ENCODE measurements at regions not wholly inside any gene's neighbourhood (a gene's known extent, or its start where the extent isn't known, plus 50 kb on each side); places are given as distances from the start of the nearest gene placed in this dataset.

- no peak for DNase-seq (ENCODE audit: low read depth in 2 of 2)
Measured at GRCh38 chr14:97513891-97514290, 716.7 kb downstream of the VRK1 start.

GRCh38 chr14:97517566-97518234 is 720.5 kb downstream of the VRK1 start:
- no peak for DNase-seq (ENCODE audit: low read depth in 2 of 2)

- DNase-seq (ENCODE audit: low read depth in 2 of 2), result no peak
Measured at GRCh38 chr14:97523936-97524335, 726.8 kb downstream of the VRK1 start.

- DNase-seq (ENCODE audit: low read depth in 2 of 2), result no peak
Measured at GRCh38 chr14:97524589-97525319, 727.6 kb downstream of the VRK1 start.

- no peak for DNase-seq (ENCODE audit: low read depth in 2 of 2)
Measured at GRCh38 chr14:97527993-97528392, 730.8 kb downstream of the VRK1 start.

GRCh38 chr14:97532052-97532451 is 734.9 kb downstream of the VRK1 start:
- DNase-seq (ENCODE audit: low read depth in 2 of 2), result no peak

GRCh38 chr14:97536421-97536820 is 739.2 kb downstream of the VRK1 start:
- no peak for DNase-seq (ENCODE audit: low read depth in 2 of 2)

- no peak for DNase-seq (ENCODE audit: low read depth in 2 of 2)
Measured at GRCh38 chr14:97538749-97539410, 741.7 kb downstream of the VRK1 start.

- no peak for DNase-seq (ENCODE audit: low read depth in 2 of 2)
Measured at GRCh38 chr14:97539411-97539795, 742.2 kb downstream of the VRK1 start.

GRCh38 chr14:97539884-97540283 is 742.7 kb downstream of the VRK1 start:
- no peak for DNase-seq (ENCODE audit: low read depth in 2 of 2)

- DNase-seq (ENCODE audit: low read depth in 2 of 2), result no peak
Measured at GRCh38 chr14:97543221-97543620, 746.0 kb downstream of the VRK1 start.

- no peak for DNase-seq (ENCODE audit: low read depth in 2 of 2)
Measured at GRCh38 chr14:97543816-97544215, 746.6 kb downstream of the VRK1 start.

GRCh38 chr14:97544571-97544970 is 747.4 kb downstream of the VRK1 start:
- DNase-seq (ENCODE audit: low read depth in 2 of 2), result no peak

- no peak for DNase-seq (ENCODE audit: low read depth in 2 of 2)
Measured at GRCh38 chr14:97546491-97547230, 749.5 kb downstream of the VRK1 start.

- DNase-seq (ENCODE audit: low read depth in 2 of 2), result no peak
Measured at GRCh38 chr14:97550463-97550862, 753.3 kb downstream of the VRK1 start.

- no peak for DNase-seq (ENCODE audit: low read depth in 2 of 2)
Measured at GRCh38 chr14:97554597-97554996, 757.4 kb downstream of the VRK1 start.

- DNase-seq (ENCODE audit: low read depth in 2 of 2), result no peak
Measured at GRCh38 chr14:97564334-97564733, 767.2 kb downstream of the VRK1 start.

- no peak for DNase-seq (ENCODE audit: low read depth in 2 of 2)
Measured at GRCh38 chr14:97571201-97571600, 774.0 kb downstream of the VRK1 start.

- DNase-seq (ENCODE audit: low read depth in 2 of 2), result no peak
Measured at GRCh38 chr14:97571866-97572555, 774.8 kb downstream of the VRK1 start.

- no peak for DNase-seq (ENCODE audit: low read depth in 2 of 2)
Measured at GRCh38 chr14:97572583-97573458, 775.6 kb downstream of the VRK1 start.

- no peak for DNase-seq (ENCODE audit: low read depth in 2 of 2)
Measured at GRCh38 chr14:97575677-97576076, 778.5 kb downstream of the VRK1 start.

All from stimulated activated CD8-positive, alpha-beta memory T cell treated with anti-CD3 and anti-CD28 coated beads, Interleukin-2, amount 100 ng/mL, for 1 hour (primary cell).